ENCODE measurements at regions not wholly inside any gene's neighbourhood (a gene's known extent, or its start where the extent isn't known, plus 50 kb on each side); places are given as distances from the start of the nearest gene placed in this dataset.

DNA sequence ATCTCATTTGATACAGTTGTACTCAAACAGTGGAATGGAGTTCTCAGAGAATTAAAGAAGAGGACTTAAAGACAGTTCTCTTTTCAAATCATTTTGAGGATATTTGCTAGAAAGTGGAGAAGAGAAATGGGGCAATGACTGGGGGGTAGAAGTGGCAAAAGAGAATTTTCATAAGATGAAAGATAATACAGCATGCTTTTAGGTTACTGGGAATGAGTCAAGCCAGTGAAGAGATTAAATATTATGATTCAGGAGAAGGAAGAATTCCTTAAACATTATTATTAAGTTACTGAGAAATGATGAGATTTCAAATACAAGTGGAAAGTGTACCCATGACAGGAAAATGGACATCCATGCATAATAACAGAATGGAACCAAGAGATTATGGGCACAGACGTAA lies 219.0 kb upstream of the DKK2 start:
- TF ChIP-seq RNF2 (IDR thresholded peaks at IDR 0.05) (no peak), FOXA1 (IDR thresholded peaks at IDR 0.05; ENCODE audit: borderline replicate concordance) (no peak), FOXJ3 (CRISPR knock-in tag; IDR thresholded peaks at IDR 0.05) (no peak), ZC3H4 (CRISPR knock-in tag; IDR thresholded peaks at IDR 0.05; ENCODE audit: borderline replicate concordance) (no peak), ZNF143 (CRISPR knock-in tag; IDR thresholded peaks at IDR 0.05) (no peak)
- TF ChIP-seq, protein P1, sequence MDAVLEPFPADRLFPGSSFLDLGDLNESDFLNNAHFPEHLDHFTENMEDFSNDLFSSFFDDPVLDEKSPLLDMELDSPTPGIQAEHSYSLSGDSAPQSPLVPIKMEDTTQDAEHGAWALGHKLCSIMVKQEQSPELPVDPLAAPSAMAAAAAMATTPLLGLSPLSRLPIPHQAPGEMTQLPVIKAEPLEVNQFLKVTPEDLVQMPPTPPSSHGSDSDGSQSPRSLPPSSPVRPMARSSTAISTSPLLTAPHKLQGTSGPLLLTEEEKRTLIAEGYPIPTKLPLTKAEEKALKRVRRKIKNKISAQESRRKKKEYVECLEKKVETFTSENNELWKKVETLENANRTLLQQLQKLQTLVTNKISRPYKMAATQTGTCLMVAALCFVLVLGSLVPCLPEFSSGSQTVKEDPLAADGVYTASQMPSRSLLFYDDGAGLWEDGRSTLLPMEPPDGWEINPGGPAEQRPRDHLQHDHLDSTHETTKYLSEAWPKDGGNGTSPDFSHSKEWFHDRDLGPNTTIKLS (IDR thresholded peaks at IDR 0.05; ENCODE audit: borderline replicate concordance, low read depth) = no peak

All from K562 (cell line).